Body of pancreas (tissue), 4 donors: ENCODE measurements at regions not wholly inside any gene's neighbourhood (a gene's known extent, or its start where the extent isn't known, plus 50 kb on each side); places are given as distances from the start of the nearest gene placed in this dataset.

ENCODE experiments used
- ATAC-seq: fragments of 150-250 bp; one replicate; pipeline ENCODE4 v1.9.1; 2016
- DNase-seq, 4 donors: peaks; one replicate each; pipeline ENCODE4 v3.0.0-alpha.2; 2019
- H3K27ac ChIP-seq, 4 donors: fragments of 200-600 bp; sonication (generic); 1 replicate in 3 of 4; 2 replicates in 1 of 4; pipeline versions ENCODE4 v1.5.1 to v1.6.1; 2016 to 2019; ENCODE audit warnings: mild to moderate bottlenecking in 1 of 4, mixed read lengths in 1 of 4, moderate library complexity in 1 of 4
- H3K27me3 ChIP-seq, 2 donors: fragments of 200-600 bp; sonication (generic); one replicate each; pipeline ENCODE4 v1.6.0; 2016; ENCODE audit warnings: mild to moderate bottlenecking in 1 of 2
- H3K36me3 ChIP-seq, 2 donors: fragments of 200-600 bp; sonication (generic); replicated peaks in 1 of 2; 2 replicates each; pipeline ENCODE4 v1.5.1; 2016; ENCODE audit warnings: low read depth in 2 of 2; ENCODE audit not compliant: insufficient read depth in 1 of 2
- H3K4me1 ChIP-seq: fragments of 200-600 bp; sonication (generic); one replicate; pipeline ENCODE4 v1.6.0; 2016
- H3K4me3 ChIP-seq, 2 donors: fragments of 200-600 bp; sonication (generic); 1 replicate in 1 of 2; 2 replicates in 1 of 2; pipeline ENCODE4 v1.5.1; 2016 to 2019
- H3K9me3 ChIP-seq, 3 donors: fragments of 200-600 bp; sonication (generic); 1 replicate in 2 of 3; 2 replicates in 1 of 3; pipeline ENCODE4 v1.5.1; 2016
- POLR2A ChIP-seq, 3 donors: fragments of 450-650 bp; IDR thresholded peaks; one replicate each; pipeline ENCODE4 v1.6.1; 2016; ENCODE audit warnings: antibody characterized with exemption in 3 of 3, mild to moderate bottlenecking in 2 of 3
- WGBS, 2 donors: methylation state at CpG; one replicate each; pipeline ENCODE4 v1.1.5; 2017; 5-methylcytosine and 5-hydroxymethylcytosine counted together
- intact Hi-C: fragments of 100-400 bp; cut with DNase I; formaldehyde crosslinking; loops from one replicate; pipeline ENCODE4 v1.15.1; 2023
- TF ChIP-seq, protein P1 (sequence below), 7 experiments: fragments of 450-650 bp in 4 of 7; fragments of 200-600 bp in 3 of 7; sonication (generic) in 3 of 7; IDR thresholded peaks; one replicate each; pipeline ENCODE4 v1.5.1; 2016 to 2019; ENCODE audit warnings: antibody characterized with exemption in 7 of 7

DNA sequence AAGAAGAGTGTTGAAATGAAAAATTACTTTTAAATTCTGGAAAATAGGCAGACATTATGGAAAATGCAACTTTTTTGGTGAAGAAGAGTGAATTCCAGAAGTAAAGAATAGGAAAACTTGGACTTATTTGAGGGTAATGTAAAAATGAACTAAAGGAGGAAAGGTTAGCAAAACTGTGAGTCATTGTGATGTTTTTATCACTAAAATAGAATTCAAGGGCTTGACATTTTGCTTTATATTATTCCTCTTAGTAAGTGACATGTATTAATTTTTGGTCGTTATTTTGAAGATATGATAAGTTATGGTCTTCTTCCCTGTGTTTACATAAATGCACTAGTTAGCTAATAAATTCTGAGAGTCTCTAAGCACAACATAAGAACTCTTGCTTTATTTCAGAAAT lies 390.9 kb downstream of the FAT4 start:
- no peak for TF ChIP-seq POLR2A (IDR thresholded peaks at IDR 0.05)
- TF ChIP-seq, protein P1, sequence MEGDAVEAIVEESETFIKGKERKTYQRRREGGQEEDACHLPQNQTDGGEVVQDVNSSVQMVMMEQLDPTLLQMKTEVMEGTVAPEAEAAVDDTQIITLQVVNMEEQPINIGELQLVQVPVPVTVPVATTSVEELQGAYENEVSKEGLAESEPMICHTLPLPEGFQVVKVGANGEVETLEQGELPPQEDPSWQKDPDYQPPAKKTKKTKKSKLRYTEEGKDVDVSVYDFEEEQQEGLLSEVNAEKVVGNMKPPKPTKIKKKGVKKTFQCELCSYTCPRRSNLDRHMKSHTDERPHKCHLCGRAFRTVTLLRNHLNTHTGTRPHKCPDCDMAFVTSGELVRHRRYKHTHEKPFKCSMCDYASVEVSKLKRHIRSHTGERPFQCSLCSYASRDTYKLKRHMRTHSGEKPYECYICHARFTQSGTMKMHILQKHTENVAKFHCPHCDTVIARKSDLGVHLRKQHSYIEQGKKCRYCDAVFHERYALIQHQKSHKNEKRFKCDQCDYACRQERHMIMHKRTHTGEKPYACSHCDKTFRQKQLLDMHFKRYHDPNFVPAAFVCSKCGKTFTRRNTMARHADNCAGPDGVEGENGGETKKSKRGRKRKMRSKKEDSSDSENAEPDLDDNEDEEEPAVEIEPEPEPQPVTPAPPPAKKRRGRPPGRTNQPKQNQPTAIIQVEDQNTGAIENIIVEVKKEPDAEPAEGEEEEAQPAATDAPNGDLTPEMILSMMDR (IDR thresholded peaks at IDR 0.05), result no peak
- Histone ChIP-seq H3K4me1 (no peaks in the 10 kb centered on the region), H3K27ac (no peak overlapping the region), H3K4me3 (no peak overlapping the region), H3K27me3 (no peaks in the 10 kb centered on the region), H3K9me3 (no peaks in the 10 kb centered on the region), H3K36me3 (no peaks in the 10 kb centered on the region)
- DNase-seq, result no peak
- no peak for ATAC-seq
- intact Hi-C loops, result no loop called here
- WGBS, 2 donors, result 39 to 64% methylated on average over 1 of the region's 1 CpG

DNA sequence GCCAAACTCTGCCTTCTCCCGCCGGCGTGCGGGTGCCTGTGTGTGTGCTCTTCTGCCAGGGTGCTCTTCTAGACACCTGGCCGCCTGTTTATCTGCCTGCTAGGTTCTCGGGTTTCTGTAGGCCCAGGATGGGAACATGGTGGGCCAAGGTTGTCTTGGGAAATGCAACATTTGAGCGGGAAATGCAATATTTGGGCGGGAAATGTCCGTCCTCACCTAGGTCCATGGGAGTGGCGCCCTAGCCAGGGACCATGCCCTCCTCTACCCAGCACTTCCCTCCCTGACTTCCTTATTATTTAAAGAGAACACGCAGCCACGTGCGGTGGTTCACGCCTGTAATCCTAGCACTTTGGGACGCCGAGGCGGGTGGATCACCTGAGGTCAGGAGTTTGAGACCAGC lies 392.6 kb downstream of the FAT4 start:
- no peak overlapping the region for H3K27ac ChIP-seq
- no peaks in the 10 kb centered on the region for H3K36me3 ChIP-seq

DNA sequence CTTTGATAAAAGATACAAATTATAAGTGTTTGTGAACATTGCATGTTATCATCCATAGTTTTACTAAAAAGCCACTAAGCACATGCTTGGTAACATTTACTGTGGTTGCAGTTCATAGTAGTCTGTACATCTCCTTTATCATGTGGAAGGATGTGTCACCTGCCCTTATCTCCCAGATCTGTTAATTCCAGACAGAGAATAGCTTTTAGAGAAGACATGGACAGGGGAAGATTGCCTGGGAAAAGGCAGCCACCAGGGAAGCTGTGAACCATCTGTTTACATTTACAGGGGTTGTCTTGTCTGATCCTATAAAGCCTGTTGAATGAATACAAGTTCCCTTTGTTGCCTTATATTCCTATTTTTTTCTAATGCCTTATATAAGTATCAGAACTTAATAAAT lies 396.0 kb downstream of the FAT4 start:
- DNase-seq (no peak), ATAC-seq (no peak)
- Histone ChIP-seq H3K4me3 (no peak overlapping the region), H3K27me3 (no peaks in the 10 kb centered on the region), H3K36me3 (no peaks in the 10 kb centered on the region), H3K27ac (no peak overlapping the region), H3K4me1 (no peaks in the 10 kb centered on the region), H3K9me3 (no peaks in the 10 kb centered on the region)
- TF ChIP-seq, protein P1 (IDR thresholded peaks at IDR 0.05), result no peak
- TF ChIP-seq POLR2A (IDR thresholded peaks at IDR 0.05), result no peak
- intact Hi-C loops, result no loop called here

More for the DNA sequence above, 392.6 kb downstream of the FAT4 start:
- no peak for TF ChIP-seq POLR2A (IDR thresholded peaks at IDR 0.05)
- TF ChIP-seq, protein P1 (IDR thresholded peaks at IDR 0.05), result no peak
- H3K27me3 ChIP-seq, result no peaks in the 10 kb centered on the region
- DNase-seq (no peak), ATAC-seq (no peak)
- WGBS, 2 donors, result 82 to 95% methylated on average over 14 to 17 of the region's 17 CpGs
- intact Hi-C loops, result no loop called here
- H3K9me3 ChIP-seq, result no peaks in the 10 kb centered on the region
- no peaks in the 10 kb centered on the region for H3K4me1 ChIP-seq
- no peak overlapping the region for H3K4me3 ChIP-seq

DNA sequence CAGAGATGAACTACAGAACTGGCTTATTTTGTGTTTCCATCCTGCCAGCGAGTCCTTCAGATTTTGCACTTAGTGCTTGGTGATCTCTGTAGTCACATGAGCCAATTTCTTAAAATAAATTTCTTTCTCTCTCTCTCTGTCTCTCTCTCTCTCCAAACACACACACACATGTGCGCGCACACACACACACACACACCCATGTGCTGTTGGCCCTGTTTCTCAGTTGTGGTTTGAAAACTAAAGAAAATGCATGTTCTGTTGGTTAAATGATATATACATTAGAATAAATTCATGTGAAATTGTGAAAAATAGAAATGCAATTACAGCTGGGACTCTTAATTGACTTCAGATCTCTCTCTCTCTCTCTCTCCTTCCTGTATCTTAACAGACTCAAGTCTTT lies 399.3 kb downstream of the FAT4 start:
- no peak overlapping the region for H3K27ac ChIP-seq
- no peaks in the 10 kb centered on the region for H3K4me1 ChIP-seq
- H3K36me3 ChIP-seq, result no peaks in the 10 kb centered on the region
- intact Hi-C loops, result no loop called here
- no peak overlapping the region for H3K4me3 ChIP-seq
- TF ChIP-seq POLR2A (IDR thresholded peaks at IDR 0.05), result no peak
- TF ChIP-seq, protein P1 (IDR thresholded peaks at IDR 0.05), result no peak
- no peaks in the 10 kb centered on the region for H3K27me3 ChIP-seq
- ATAC-seq, result no peak
- DNase-seq, result no peak
- 75 to 88% methylated on average over 3 of the region's 3 CpGs for WGBS, 2 donors
- no peaks in the 10 kb centered on the region for H3K9me3 ChIP-seq

DNA sequence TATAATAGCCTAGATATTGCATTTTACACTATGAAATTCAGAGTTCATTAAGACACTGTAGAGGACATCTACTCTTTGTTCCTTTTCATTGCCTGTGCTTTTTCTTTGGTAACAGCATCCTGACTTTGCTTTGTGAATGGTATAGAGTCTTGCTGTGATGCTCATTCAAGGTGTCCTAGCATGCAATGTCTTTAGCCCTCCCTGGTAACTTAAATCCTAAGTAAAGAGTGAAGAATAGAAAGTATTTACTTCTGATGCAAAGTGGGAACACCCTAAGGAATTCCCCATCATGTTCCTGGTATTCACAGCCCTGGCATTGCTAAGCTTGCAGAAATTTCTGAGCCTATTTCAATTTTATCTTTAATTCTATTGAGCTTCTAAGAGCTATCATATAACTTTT lies 400.1 kb downstream of the FAT4 start:
- Histone ChIP-seq H3K27ac (no peak overlapping the region), H3K36me3 (no peaks in the 10 kb centered on the region), H3K4me3 (no peak overlapping the region), H3K27me3 (no peaks in the 10 kb centered on the region), H3K4me1 (no peaks in the 10 kb centered on the region), H3K9me3 (no peaks in the 10 kb centered on the region)
- ATAC-seq, result no peak
- intact Hi-C loops, result no loop called here
- TF ChIP-seq, protein P1 (IDR thresholded peaks at IDR 0.05), result no peak
- TF ChIP-seq POLR2A (IDR thresholded peaks at IDR 0.05), result no peak
- DNase-seq, result no peak
